Mesendoderm (in vitro differentiated cells): ENCODE measurements at regions not wholly inside any gene's neighbourhood (a gene's known extent, or its start where the extent isn't known, plus 50 kb on each side); places are given as distances from the start of the nearest gene placed in this dataset.

Experiments
- DNase-seq: peaks from one replicate; pipeline ENCODE4 v3.0.0; 2013
- H2AK5ac ChIP-seq: 2 replicates; pipeline ENCODE4 v1.6.1; 2013; ENCODE audit warnings: low read length, inconsistent platforms
- H2BK120ac ChIP-seq: 2 replicates; pipeline ENCODE4 v1.6.1; 2013; ENCODE audit warnings: low read depth, mild to moderate bottlenecking, low read length, moderate library complexity, mixed read lengths
- H2BK15ac ChIP-seq: replicated peaks from 2 replicates; pipeline ENCODE4 v1.6.1; 2013; ENCODE audit warnings: low read depth, mild to moderate bottlenecking, moderate library complexity
- H2BK5ac ChIP-seq: 2 replicates; pipeline ENCODE4 v1.6.1; 2013; ENCODE audit warnings: low read length, inconsistent platforms
- H3K18ac ChIP-seq: 2 replicates; pipeline ENCODE4 v1.6.1; 2013; ENCODE audit warnings: mild to moderate bottlenecking, low read length, mixed read lengths
- H3K23ac ChIP-seq: one replicate; pipeline ENCODE4 v1.6.1; 2013; ENCODE audit warnings: low read length
- H3K27ac ChIP-seq: 2 replicates; pipeline ENCODE4 v1.5.1; 2013; ENCODE audit warnings: low read depth, mild to moderate bottlenecking, inconsistent platforms, low read length, moderate library complexity
- H3K27me3 ChIP-seq: 2 replicates; pipeline ENCODE4 v1.6.1; 2013; ENCODE audit warnings: low read length, control low read depth, mild to moderate bottlenecking, inconsistent platforms; ENCODE audit not compliant: insufficient read depth, poor library complexity
- H3K36me3 ChIP-seq: 2 replicates; pipeline ENCODE4 v1.6.1; 2013; ENCODE audit warnings: low read length, inconsistent platforms; ENCODE audit not compliant: control insufficient read depth, insufficient read depth
- H3K4ac ChIP-seq: one replicate; pipeline ENCODE4 v1.6.1; 2013; ENCODE audit warnings: low read depth, mild to moderate bottlenecking, low read length, moderate library complexity
- H3K4me1 ChIP-seq: 2 replicates; pipeline ENCODE4 v1.6.1; 2013; ENCODE audit warnings: low read depth, low read length, inconsistent platforms; ENCODE audit not compliant: control insufficient read depth
- H3K4me2 ChIP-seq: 2 replicates; pipeline ENCODE4 v1.6.1; 2013; ENCODE audit warnings: low read length
- H3K4me3 ChIP-seq: 2 replicates; pipeline ENCODE4 v1.5.1; 2013; ENCODE audit warnings: mild to moderate bottlenecking, low read length
- H3K56ac ChIP-seq: one replicate; pipeline ENCODE4 v1.6.1; 2013; ENCODE audit warnings: low read length
- H3K79me1 ChIP-seq: 2 replicates; pipeline ENCODE4 v1.6.1; 2013; ENCODE audit warnings: low read length, inconsistent platforms
- H3K79me2 ChIP-seq: 2 replicates; pipeline ENCODE4 v1.6.1; 2013; ENCODE audit warnings: mild to moderate bottlenecking, low read length; ENCODE audit not compliant: control insufficient read depth, insufficient read depth
- H3K9ac ChIP-seq: 2 replicates; pipeline ENCODE4 v1.6.1; 2013; ENCODE audit warnings: low read length, inconsistent platforms
- H4K5ac ChIP-seq: one replicate; pipeline ENCODE4 v1.6.1; 2013; ENCODE audit warnings: low read length
- H4K8ac ChIP-seq: one replicate; pipeline ENCODE4 v1.6.1; 2013; ENCODE audit warnings: low read depth, mild to moderate bottlenecking, control low read depth, low read length, moderate library complexity
- WGBS: extraction: QIAGEN DNeasy Blood & Tissue Kit; methylation state at CpG from one replicate; pipeline ENCODE4 v1.1.7; 2013; ENCODE audit warnings: low lambda C conversion rate, missing lambda C conversion rate; ENCODE audit not compliant: insufficient coverage; ENCODE audit errors: extremely low coverage; 5-methylcytosine and 5-hydroxymethylcytosine counted together

GRCh38 chr12:19694627-19695026 lies 255.3 kb downstream of the AEBP2 start:
- Histone ChIP-seq H3K79me1 (no peaks in the 10 kb centered on the region), H3K4me3 (no peak overlapping the region), H3K36me3 (no peaks in the 10 kb centered on the region), H3K4me2 (no peak overlapping the region), H3K4me1 (no peaks in the 10 kb centered on the region), H3K79me2 (no peaks in the 10 kb centered on the region), H3K56ac (no peak overlapping the region), H3K18ac (no peak overlapping the region), H2BK120ac (no peak overlapping the region), H2AK5ac (no peak overlapping the region), H3K27me3 (no peaks in the 10 kb centered on the region), H3K4ac (no peak overlapping the region), H2BK5ac (no peak overlapping the region), H3K9ac (no peak overlapping the region), H4K5ac (no peak overlapping the region), H2BK15ac (no peak overlapping the region), H3K23ac (no peak overlapping the region), H4K8ac (no peak overlapping the region), H3K27ac (no peak overlapping the region)
- no peak for DNase-seq
- WGBS = no CpG with 5 or more reads among the region's 3 CpGs

- H4K5ac ChIP-seq = no peak overlapping the region
- no peak overlapping the region for H2BK120ac ChIP-seq
- H3K79me2 ChIP-seq = no peaks in the 10 kb centered on the region
- H3K4me1 ChIP-seq = no peaks in the 10 kb centered on the region
- no peak overlapping the region for H3K4me3 ChIP-seq
- H2BK5ac ChIP-seq = no peak overlapping the region
- H3K56ac ChIP-seq = no peak overlapping the region
- H2AK5ac ChIP-seq = no peak overlapping the region
- no CpG with 5 or more reads among the region's 3 CpGs for WGBS
- no peak for DNase-seq
- no peak overlapping the region for H3K9ac ChIP-seq
- no peaks in the 10 kb centered on the region for H3K36me3 ChIP-seq
- no peak overlapping the region for H3K18ac ChIP-seq
- no peak overlapping the region for H3K27ac ChIP-seq
- H4K8ac ChIP-seq = no peak overlapping the region
- no peak overlapping the region for H3K4ac ChIP-seq
- no peaks in the 10 kb centered on the region for H3K27me3 ChIP-seq
- H3K23ac ChIP-seq = no peak overlapping the region
- no peak overlapping the region for H2BK15ac ChIP-seq
- no peaks in the 10 kb centered on the region for H3K79me1 ChIP-seq
- H3K4me2 ChIP-seq = no peak overlapping the region
These were observed 256.2 kb downstream of the AEBP2 start for GRCh38 chr12:19695244-19696098.

- no peak for DNase-seq
- H4K5ac ChIP-seq = no peak overlapping the region
- H2BK15ac ChIP-seq = no peak overlapping the region
- H3K79me1 ChIP-seq = no peaks in the 10 kb centered on the region
- no peak overlapping the region for H4K8ac ChIP-seq
- H3K18ac ChIP-seq = no peak overlapping the region
- H3K23ac ChIP-seq = no peak overlapping the region
- H2AK5ac ChIP-seq = no peak overlapping the region
- no peak overlapping the region for H2BK120ac ChIP-seq
- H2BK5ac ChIP-seq = no peak overlapping the region
- no peak overlapping the region for H3K4me2 ChIP-seq
- no CpG with 5 or more reads among the region's 4 CpGs for WGBS
- H3K4me1 ChIP-seq = no peaks in the 10 kb centered on the region
- H3K27ac ChIP-seq = no peak overlapping the region
- no peaks in the 10 kb centered on the region for H3K36me3 ChIP-seq
- H3K27me3 ChIP-seq = no peaks in the 10 kb centered on the region
- no peak overlapping the region for H3K9ac ChIP-seq
- no peak overlapping the region for H3K56ac ChIP-seq
- H3K4me3 ChIP-seq = no peak overlapping the region
- no peaks in the 10 kb centered on the region for H3K79me2 ChIP-seq
- no peak overlapping the region for H3K4ac ChIP-seq
These were observed 261.7 kb downstream of the AEBP2 start for GRCh38 chr12:19700969-19701368.

- no peak overlapping the region for H3K18ac ChIP-seq
- H3K56ac ChIP-seq = no peak overlapping the region
- no peak overlapping the region for H3K27ac ChIP-seq
- no peak overlapping the region for H3K4me3 ChIP-seq
- no peaks in the 10 kb centered on the region for H3K36me3 ChIP-seq
- H3K4me1 ChIP-seq = no peaks in the 10 kb centered on the region
- H3K79me2 ChIP-seq = no peaks in the 10 kb centered on the region
- no peak for DNase-seq
- no peak overlapping the region for H3K9ac ChIP-seq
- no peak overlapping the region for H2BK15ac ChIP-seq
- WGBS = no CpG with 5 or more reads among the region's 1 CpG
- H3K79me1 ChIP-seq = no peaks in the 10 kb centered on the region
- H3K23ac ChIP-seq = no peak overlapping the region
- H2AK5ac ChIP-seq = no peak overlapping the region
- no peak overlapping the region for H2BK5ac ChIP-seq
- no peaks in the 10 kb centered on the region for H3K27me3 ChIP-seq
- no peak overlapping the region for H2BK120ac ChIP-seq
- no peak overlapping the region for H4K5ac ChIP-seq
- H3K4ac ChIP-seq = no peak overlapping the region
- H3K4me2 ChIP-seq = no peak overlapping the region
- H4K8ac ChIP-seq = no peak overlapping the region
These were observed 265.7 kb downstream of the AEBP2 start for GRCh38 chr12:19704966-19705365.

GRCh38 chr12:19706936-19707335 lies 267.6 kb downstream of the AEBP2 start:
- Histone ChIP-seq H3K4ac (no peak overlapping the region), H3K27ac (no peak overlapping the region), H3K4me2 (no peak overlapping the region), H2BK15ac (no peak overlapping the region), H4K8ac (no peak overlapping the region), H3K79me2 (no peaks in the 10 kb centered on the region), H3K36me3 (no peaks in the 10 kb centered on the region), H2BK120ac (no peak overlapping the region), H2AK5ac (no peak overlapping the region), H3K4me3 (no peak overlapping the region), H3K56ac (no peak overlapping the region), H3K18ac (no peak overlapping the region), H3K9ac (no peak overlapping the region), H3K79me1 (no peaks in the 10 kb centered on the region), H3K27me3 (no peaks in the 10 kb centered on the region), H4K5ac (no peak overlapping the region), H2BK5ac (no peak overlapping the region), H3K4me1 (no peaks in the 10 kb centered on the region), H3K23ac (no peak overlapping the region)
- DNase-seq = no peak
- no CpG with 5 or more reads among the region's 1 CpG for WGBS

- WGBS = no CpG with 5 or more reads among the region's 6 CpGs
- H3K4me1 ChIP-seq = no peaks in the 10 kb centered on the region
These were observed 268.7 kb downstream of the AEBP2 start for GRCh38 chr12:19707948-19708409.

More at GRCh38 chr12:19707948-19708409, 268.7 kb downstream of the AEBP2 start:
- H3K4me3 ChIP-seq = no peak overlapping the region
- no peak overlapping the region for H3K4ac ChIP-seq
- no peaks in the 10 kb centered on the region for H3K79me1 ChIP-seq
- no peak overlapping the region for H3K27ac ChIP-seq
- no peak overlapping the region for H3K23ac ChIP-seq
- H4K5ac ChIP-seq = no peak overlapping the region
- no peak overlapping the region for H2BK15ac ChIP-seq
- no peak overlapping the region for H3K9ac ChIP-seq
- H2BK5ac ChIP-seq = no peak overlapping the region
- no peak overlapping the region for H3K56ac ChIP-seq
- no peak overlapping the region for H2BK120ac ChIP-seq
- no peak overlapping the region for H3K4me2 ChIP-seq
- no peak overlapping the region for H4K8ac ChIP-seq
- H3K79me2 ChIP-seq = no peaks in the 10 kb centered on the region
- no peaks in the 10 kb centered on the region for H3K36me3 ChIP-seq
- H3K18ac ChIP-seq = no peak overlapping the region
- H2AK5ac ChIP-seq = no peak overlapping the region
- no peak for DNase-seq
- no peaks in the 10 kb centered on the region for H3K27me3 ChIP-seq
